ENCODE measurements at regions not wholly inside any gene's neighbourhood (a gene's known extent, or its start where the extent isn't known, plus 50 kb on each side); places are given as distances from the start of the nearest gene placed in this dataset.

- H3K9ac ChIP-seq (ENCODE audit: low read depth in 1 of 2, low read length in 2 of 2): no peak overlapping the region
- DNase-seq (ENCODE audit: low spot score): no peak
- H3K36me3 ChIP-seq (ENCODE audit: control insufficient read depth in 4 of 4, insufficient read depth in 3 of 4, low read depth in 1 of 4, low read length in 3 of 4): no peaks in the 10 kb centered on the region
- H3K4me1 ChIP-seq (ENCODE audit: control insufficient read depth in 4 of 4, insufficient read depth in 4 of 4, low read length in 3 of 4): no peaks in the 10 kb centered on the region
- WGBS: 76% methylated on average over 6 of the region's 6 CpGs
- peaks cover 0 to 6% (median 0%) of the 10 kb centered on the region in 4 donors for H3K27me3 ChIP-seq (ENCODE audit: control insufficient read depth in 4 of 4, insufficient read depth in 4 of 4, low read length in 3 of 4)
- H3K9me3 ChIP-seq (ENCODE audit: control insufficient read depth in 4 of 4, low read length in 3 of 4): no peaks in the 10 kb centered on the region
- H3K27ac ChIP-seq (ENCODE audit: low read depth in 1 of 2, low read length in 2 of 2): no peak overlapping the region
- TF ChIP-seq HNF4A (conservative IDR thresholded peaks at IDR 0.05) (no peak), GABPA (IDR thresholded peaks at IDR 0.05 in 1 of 2, conservative IDR thresholded peaks at IDR 0.05 in 1 of 2) (no peak), FOXA1 (IDR thresholded peaks at IDR 0.05) (no peak), FOXA2 (IDR thresholded peaks at IDR 0.05) (no peak), HNF4G (IDR thresholded peaks at IDR 0.05) (no peak), JUND (IDR thresholded peaks at IDR 0.05) (no peak), TAF1 (conservative IDR thresholded peaks at IDR 0.05) (no peak), SP1 (IDR thresholded peaks at IDR 0.05) (no peak), RAD21 (IDR thresholded peaks at IDR 0.05) (no peak), YY1 (IDR thresholded peaks at IDR 0.05) (no peak), EGR1 (IDR thresholded peaks at IDR 0.05; ENCODE audit: low read depth in 2 of 2) (no peak), REST (IDR thresholded peaks at IDR 0.05) (no peak), ATF3 (IDR thresholded peaks at IDR 0.05) (no peak), CTCF (IDR thresholded peaks at IDR 0.05; ENCODE audit: low read depth, low read length, missing input control) (no peak), RXRA (IDR thresholded peaks at IDR 0.05) (no peak), NR2F2 (IDR thresholded peaks at IDR 0.05) (no peak), MAX (IDR thresholded peaks at IDR 0.05) (no peak), ZBTB33 (IDR thresholded peaks at IDR 0.05) (no peak)
- H3K4me3 ChIP-seq (ENCODE audit: low read depth in 1 of 3, low read length in 3 of 3): no peak overlapping the region
Measured at GRCh38 chr13:65461590-65461989, 1768.5 kb downstream of the PCDH9 start.

All from liver (tissue), 8 donors.